Gastrocnemius medialis (tissue), 4 donors: ENCODE measurements at regions not wholly inside any gene's neighbourhood (a gene's known extent, or its start where the extent isn't known, plus 50 kb on each side); places are given as distances from the start of the nearest gene placed in this dataset.

Experiments
- CTCF ChIP-seq, 5 experiments: fragments of 450-650 bp in 3 of 5; fragments of 200-600 bp in 2 of 5; sonication (generic) in 2 of 5; IDR thresholded peaks in 4 of 5; conservative IDR thresholded peaks in 1 of 5; 1 replicate in 4 of 5; 2 replicates in 1 of 5; pipeline ENCODE4 v1.5.1; 2016 to 2019; ENCODE audit warnings: antibody characterized with exemption in 5 of 5, mild to moderate bottlenecking in 3 of 5, moderate library complexity in 3 of 5
- POLR2A ChIP-seq, 2 donors: fragments of 450-650 bp; IDR thresholded peaks; one replicate each; pipeline ENCODE4 v1.6.1; 2017; ENCODE audit warnings: antibody characterized with exemption in 2 of 2, mild to moderate bottlenecking in 2 of 2, moderate library complexity in 2 of 2

GRCh38 chr6:92522589-92522988, 896.8 kb downstream of the EPHA7 start:
- TF ChIP-seq CTCF (IDR thresholded peaks at IDR 0.05 in 4 of 5, conservative IDR thresholded peaks at IDR 0.05 in 1 of 5) (no peak), POLR2A (IDR thresholded peaks at IDR 0.05) (no peak)
